Neural progenitor cell (in vitro differentiated cells): ENCODE measurements at regions not wholly inside any gene's neighbourhood (a gene's known extent, or its start where the extent isn't known, plus 50 kb on each side); places are given as distances from the start of the nearest gene placed in this dataset.

Source experiments
- DNase-seq: peaks from one replicate; pipeline ENCODE4 v3.0.0-alpha.2; 2016; ENCODE audit warnings: low spot score
- H2AFZ ChIP-seq: fragments of 200-600 bp; sonication (generic); replicated peaks from 2 replicates; pipeline ENCODE4 v1.6.1; 2016; ENCODE audit warnings: antibody characterized with exemption
- H3F3A ChIP-seq: fragments of 200-600 bp; sonication (generic); 2 replicates; pipeline ENCODE4 v1.6.1; 2016; ENCODE audit warnings: antibody characterized with exemption, low read depth
- H3K27ac ChIP-seq: fragments of 200-600 bp; sonication (generic); 2 replicates; pipeline ENCODE4 v1.5.1; 2016; ENCODE audit warnings: mild to moderate bottlenecking
- H3K27me3 ChIP-seq: fragments of 200-600 bp; sonication (generic); 2 replicates; pipeline ENCODE4 v1.6.1; 2016; ENCODE audit warnings: mild to moderate bottlenecking, moderate library complexity
- H3K36me3 ChIP-seq: fragments of 200-600 bp; sonication (generic); 2 replicates; pipeline ENCODE4 v1.5.1; 2016
- H3K4me1 ChIP-seq: fragments of 200-600 bp; sonication (generic); 2 replicates; pipeline ENCODE4 v1.6.1; 2016; ENCODE audit warnings: mixed run types
- H3K4me2 ChIP-seq: fragments of 200-600 bp; sonication (generic); 2 replicates; pipeline ENCODE4 v1.6.1; 2016
- H3K4me3 ChIP-seq: fragments of 200-600 bp; sonication (generic); 2 replicates; pipeline ENCODE4 v1.5.1; 2016
- H3K79me2 ChIP-seq: fragments of 200-600 bp; sonication (generic); 2 replicates; pipeline ENCODE4 v1.6.1; 2016; ENCODE audit warnings: low read depth
- H3K9ac ChIP-seq: fragments of 200-600 bp; sonication (generic); 2 replicates; pipeline ENCODE4 v1.6.1; 2016
- H3K9me3 ChIP-seq: fragments of 200-600 bp; sonication (generic); 2 replicates; pipeline ENCODE4 v1.5.1; 2016; ENCODE audit warnings: low read depth
- H4K20me1 ChIP-seq: fragments of 200-600 bp; sonication (generic); 2 replicates; pipeline ENCODE4 v1.6.1; 2016; ENCODE audit warnings: low read depth
- H3K27ac Mint-ChIP-seq: 3 replicates; pipeline ENCODE4 v1.8.0; 2021; ENCODE audit warnings: mixed read lengths
- H3K27me3 Mint-ChIP-seq: 2 replicates; pipeline ENCODE4 v1.8.0; 2022; ENCODE audit warnings: low read depth, mild to moderate bottlenecking, inconsistent platforms, moderate library complexity, mixed read lengths; ENCODE audit not compliant: insufficient read depth
- H3K36me3 Mint-ChIP-seq: 3 replicates; pipeline ENCODE4 v1.8.0; 2021; ENCODE audit warnings: mixed read lengths
- H3K4me1 Mint-ChIP-seq: 3 replicates; pipeline ENCODE4 v1.8.0; 2021; ENCODE audit warnings: mixed read lengths
- H3K4me3 Mint-ChIP-seq: 3 replicates; pipeline ENCODE4 v1.8.0; 2021; ENCODE audit warnings: mild to moderate bottlenecking, moderate library complexity, mixed read lengths
- H3K9me3 Mint-ChIP-seq: 3 replicates; pipeline ENCODE4 v1.8.0; 2020; ENCODE audit warnings: mixed read lengths
- CTCF ChIP-seq: fragments of 200-600 bp; sonication (generic); IDR thresholded peaks from 2 replicates; pipeline ENCODE4 v1.5.1; 2017; ENCODE audit warnings: antibody characterized with exemption, mild to moderate bottlenecking
- EZH2 ChIP-seq: fragments of 200-600 bp; sonication (generic); IDR thresholded peaks from 2 replicates; pipeline ENCODE4 v1.6.1; 2017; ENCODE audit warnings: antibody characterized with exemption, mild to moderate bottlenecking, moderate library complexity
- EZH2phosphoT487 ChIP-seq: fragments of 200-600 bp; sonication (generic); IDR thresholded peaks from 2 replicates; pipeline ENCODE4 v1.6.1; 2017; ENCODE audit warnings: antibody characterized with exemption

- no peaks in the 10 kb centered on the region for H3K36me3 Mint-ChIP-seq
- Histone ChIP-seq H4K20me1 (no peaks in the 10 kb centered on the region), H2AFZ (no peak overlapping the region), H3K9me3 (no peaks in the 10 kb centered on the region), H3K79me2 (no peaks in the 10 kb centered on the region), H3K27me3 (no peaks in the 10 kb centered on the region), H3K27ac (no peak overlapping the region), H3K4me3 (no peak overlapping the region), H3K36me3 (no peaks in the 10 kb centered on the region), H3F3A (no peaks in the 10 kb centered on the region), H3K9ac (no peak overlapping the region), H3K4me2 (no peak overlapping the region), H3K4me1 (no peaks in the 10 kb centered on the region)
- DNase-seq = no peak
- no peak overlapping the region for H3K27ac Mint-ChIP-seq
- H3K4me3 Mint-ChIP-seq = no peak overlapping the region
- H3K4me1 Mint-ChIP-seq = no peaks in the 10 kb centered on the region
- no peaks in the 10 kb centered on the region for H3K9me3 Mint-ChIP-seq
- H3K27me3 Mint-ChIP-seq = no peaks in the 10 kb centered on the region
- TF ChIP-seq EZH2 (no peak), CTCF (no peak), EZH2phosphoT487 (no peak)
These were observed 51.1 kb upstream of the GCM1 start for GRCh38 chr6:53199765-53200164.

- H3K4me2 ChIP-seq = no peak overlapping the region
- no peaks in the 10 kb centered on the region for H3F3A ChIP-seq
- no peaks in the 10 kb centered on the region for H3K9me3 ChIP-seq
- H3K36me3 ChIP-seq = no peaks in the 10 kb centered on the region
- H3K36me3 Mint-ChIP-seq = no peaks in the 10 kb centered on the region
- no peak overlapping the region for H3K27ac Mint-ChIP-seq
- no peak overlapping the region for H2AFZ ChIP-seq
- DNase-seq = no peak
- H3K79me2 ChIP-seq = no peaks in the 10 kb centered on the region
- H3K27me3 Mint-ChIP-seq = no peaks in the 10 kb centered on the region
- no peaks in the 10 kb centered on the region for H3K4me1 ChIP-seq
- H3K27me3 ChIP-seq = no peaks in the 10 kb centered on the region
- H3K9ac ChIP-seq = no peak overlapping the region
- no peaks in the 10 kb centered on the region for H3K4me1 Mint-ChIP-seq
- no peak overlapping the region for H3K4me3 ChIP-seq
- no peaks in the 10 kb centered on the region for H4K20me1 ChIP-seq
- no peak overlapping the region for H3K27ac ChIP-seq
- H3K9me3 Mint-ChIP-seq = no peaks in the 10 kb centered on the region
- TF ChIP-seq CTCF (no peak), EZH2phosphoT487 (no peak), EZH2 (no peak)
- no peak overlapping the region for H3K4me3 Mint-ChIP-seq
These were observed 50.5 kb upstream of the GCM1 start for GRCh38 chr6:53199156-53199555.
